Stomach smooth muscle (tissue), 2 donors: ENCODE measurements at regions not wholly inside any gene's neighbourhood (a gene's known extent, or its start where the extent isn't known, plus 50 kb on each side); places are given as distances from the start of the nearest gene placed in this dataset.

Experiments
- H3K27ac ChIP-seq: one replicate; pipeline ENCODE4 v1.7.0; 2013; ENCODE audit warnings: mild to moderate bottlenecking, low read length, inconsistent platforms
- H3K27me3 ChIP-seq, 2 donors: one replicate each; pipeline ENCODE4 v1.7.0; 2013; ENCODE audit warnings: low read length in 2 of 2; ENCODE audit not compliant: insufficient read depth in 2 of 2, control insufficient read depth in 1 of 2
- H3K36me3 ChIP-seq, 2 donors: one replicate each; pipeline ENCODE4 v1.7.0; 2013; ENCODE audit warnings: low read length in 2 of 2; ENCODE audit not compliant: control insufficient read depth in 2 of 2, insufficient read depth in 2 of 2
- H3K4me1 ChIP-seq: one replicate; pipeline ENCODE4 v1.7.0; 2013; ENCODE audit warnings: low read length; ENCODE audit not compliant: control insufficient read depth, insufficient read depth
- H3K4me3 ChIP-seq, 2 donors: one replicate each; pipeline ENCODE4 v1.7.0; 2013; ENCODE audit warnings: low read length in 2 of 2
- H3K9ac ChIP-seq, 2 donors: one replicate each; pipeline ENCODE4 v1.7.0; 2013; ENCODE audit warnings: low read length in 2 of 2, mild to moderate bottlenecking in 1 of 2
- H3K9me3 ChIP-seq, 2 donors: one replicate each; pipeline ENCODE4 v1.7.0; 2013; ENCODE audit warnings: low read length in 2 of 2; ENCODE audit not compliant: control insufficient read depth in 2 of 2
- donor health status: healthy.
- donor health status: Pancreatic carcinoma.

DNA sequence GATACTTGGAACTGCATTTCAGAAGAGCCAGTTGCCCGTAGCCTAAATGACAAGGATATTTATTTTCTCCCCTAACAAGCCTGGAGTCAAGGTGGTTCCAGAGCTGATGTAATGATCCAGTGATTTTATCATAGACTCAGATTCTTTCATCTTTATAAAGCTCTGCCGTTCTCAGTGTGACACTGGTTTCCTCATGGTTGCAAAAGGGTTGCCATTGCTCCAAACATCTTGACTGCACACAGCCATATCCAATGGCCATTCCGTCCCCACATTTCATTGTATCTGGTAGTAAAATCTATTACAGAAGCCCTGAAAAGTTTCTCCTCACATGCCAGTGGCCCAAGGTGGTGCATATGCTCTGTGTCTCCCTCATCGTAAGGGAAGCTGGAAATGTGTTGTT, 63.1 kb upstream of the SDK2 start:
- peaks cover 4 to 7% of the 10 kb centered on the region in 2 donors for H3K9me3 ChIP-seq
- H3K36me3 ChIP-seq: no peaks in the 10 kb centered on the region
- no peak overlapping the region for H3K9ac ChIP-seq
- H3K27me3 ChIP-seq: peaks cover 5 to 24% of the 10 kb centered on the region in 2 donors
- no peak overlapping the region for H3K4me3 ChIP-seq
- no peaks in the 10 kb centered on the region for H3K4me1 ChIP-seq
- no peak overlapping the region for H3K27ac ChIP-seq

DNA sequence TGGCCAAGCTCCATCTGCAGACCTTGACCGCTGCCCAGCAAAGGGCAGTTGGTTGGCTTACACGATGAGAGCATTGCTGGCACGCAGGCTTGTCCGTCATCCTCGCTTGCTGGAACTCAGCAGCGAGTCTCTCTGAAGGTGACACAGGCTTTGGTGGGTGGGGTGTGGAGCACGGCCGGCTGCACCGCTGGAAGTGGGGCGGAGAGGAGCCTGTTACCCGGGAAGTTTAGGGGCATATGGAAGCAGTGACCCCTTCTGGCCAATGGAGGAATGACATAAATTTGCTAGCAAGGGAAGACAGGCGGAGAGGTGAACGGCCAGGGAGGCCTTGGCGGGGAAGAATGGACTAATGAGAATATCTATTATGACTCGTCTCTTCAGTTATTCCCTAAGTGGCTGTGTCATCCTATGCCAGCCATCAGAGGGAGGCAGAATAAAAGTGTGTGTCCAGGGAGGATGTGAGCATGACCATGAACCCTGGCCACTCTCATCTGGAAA, 65.9 kb upstream of the SDK2 start:
- peaks cover 5 to 23% of the 10 kb centered on the region in 2 donors for H3K27me3 ChIP-seq
- no peaks in the 10 kb centered on the region for H3K36me3 ChIP-seq

DNA sequence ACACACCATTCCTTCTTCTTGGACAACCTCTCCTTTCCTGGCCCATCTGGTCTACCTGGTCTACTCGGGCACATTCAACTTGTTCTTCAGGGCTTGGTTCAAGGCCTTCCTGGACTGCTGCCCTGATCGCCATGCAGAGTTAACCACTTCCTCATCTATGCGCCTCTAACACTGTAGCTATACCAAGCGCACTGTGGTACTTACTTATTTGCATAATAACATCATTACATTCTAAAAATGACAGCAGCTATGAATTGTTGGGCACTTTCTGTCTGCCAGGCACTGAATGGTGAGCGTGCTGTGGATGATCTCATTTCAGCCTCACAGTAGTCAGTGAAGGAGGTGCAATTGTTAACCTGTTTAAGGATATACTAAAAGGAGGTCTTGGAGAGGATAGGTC, 66.9 kb upstream of the SDK2 start:
- peaks cover 5 to 22% of the 10 kb centered on the region in 2 donors for H3K27me3 ChIP-seq
- no peak overlapping the region for H3K4me3 ChIP-seq
- H3K27ac ChIP-seq: no peak overlapping the region
- peaks cover 4 to 7% of the 10 kb centered on the region in 2 donors for H3K9me3 ChIP-seq
- no peaks in the 10 kb centered on the region for H3K4me1 ChIP-seq
- no peaks in the 10 kb centered on the region for H3K36me3 ChIP-seq
- H3K9ac ChIP-seq: no peak overlapping the region

More for the DNA sequence above, 65.9 kb upstream of the SDK2 start:
- peaks cover 4 to 7% of the 10 kb centered on the region in 2 donors for H3K9me3 ChIP-seq
- no peaks in the 10 kb centered on the region for H3K4me1 ChIP-seq
- H3K4me3 ChIP-seq: no peak overlapping the region
- H3K9ac ChIP-seq: no peak overlapping the region
- no peak overlapping the region for H3K27ac ChIP-seq

DNA sequence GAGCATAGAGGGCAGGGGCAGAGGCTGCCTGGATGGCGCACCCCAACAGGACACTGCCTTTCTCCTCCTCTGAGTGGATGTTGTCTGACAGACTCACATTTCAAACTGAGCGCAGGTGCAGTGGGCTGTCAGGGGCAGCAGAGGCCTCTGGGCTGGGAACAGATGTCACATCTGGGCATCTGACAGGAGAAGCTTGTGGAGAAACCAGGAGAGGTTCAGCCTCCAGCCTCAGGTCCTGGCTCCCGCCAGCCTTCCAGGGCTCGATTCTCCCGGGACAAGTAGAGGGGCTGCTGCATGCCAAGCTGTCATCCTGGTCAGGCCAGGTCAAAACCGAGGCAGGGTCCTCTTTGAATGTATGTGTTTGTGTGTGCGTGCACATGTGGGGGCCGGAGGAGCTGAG, 67.7 kb upstream of the SDK2 start:
- H3K4me1 ChIP-seq: no peaks in the 10 kb centered on the region
- peaks cover 5 to 22% of the 10 kb centered on the region in 2 donors for H3K27me3 ChIP-seq
- no peaks in the 10 kb centered on the region for H3K36me3 ChIP-seq
- no peak overlapping the region for H3K4me3 ChIP-seq
- H3K9ac ChIP-seq: no peak overlapping the region
- H3K9me3 ChIP-seq: peaks cover 4 to 7% of the 10 kb centered on the region in 2 donors
- no peak overlapping the region for H3K27ac ChIP-seq

- Histone ChIP-seq H3K36me3 (no peaks in the 10 kb centered on the region), H3K9me3 (no peaks in the 10 kb centered on the region), H3K9ac (no peak overlapping the region), H3K4me1 (no peaks in the 10 kb centered on the region), H3K4me3 (no peak overlapping the region), H3K27ac (no peak overlapping the region), H3K27me3 (peaks cover 5 to 22% of the 10 kb centered on the region in 2 donors)
Observed at GRCh38 chr17:73713136-73713535, 68.9 kb upstream of the SDK2 start.

DNA sequence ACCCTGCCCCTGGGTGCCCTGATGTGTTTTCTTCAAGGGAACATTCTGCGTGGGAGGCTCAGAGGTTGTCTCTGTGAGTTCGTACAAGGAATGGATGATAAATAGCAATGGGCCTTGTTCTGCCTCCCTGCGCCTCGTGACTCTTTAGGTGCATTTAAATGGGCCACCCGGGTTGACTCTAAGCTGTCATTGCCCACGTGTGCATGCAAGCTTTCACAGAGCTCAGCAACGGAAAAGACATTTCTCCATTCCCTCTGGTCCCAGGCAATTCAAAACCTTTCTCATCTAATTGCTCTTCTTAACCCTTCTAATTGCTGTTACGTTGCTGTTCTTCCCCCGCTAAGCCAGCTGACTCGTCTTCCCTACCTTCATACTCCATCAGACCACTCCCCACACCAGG, 71.5 kb upstream of the SDK2 start:
- Histone ChIP-seq H3K36me3 (no peaks in the 10 kb centered on the region), H3K9me3 (no peaks in the 10 kb centered on the region), H3K4me3 (no peak overlapping the region), H3K9ac (no peak overlapping the region), H3K4me1 (peaks cover 16% of the 10 kb centered on the region), H3K27ac (no peak overlapping the region), H3K27me3 (peaks cover 3 to 5% of the 10 kb centered on the region in 2 donors)

DNA sequence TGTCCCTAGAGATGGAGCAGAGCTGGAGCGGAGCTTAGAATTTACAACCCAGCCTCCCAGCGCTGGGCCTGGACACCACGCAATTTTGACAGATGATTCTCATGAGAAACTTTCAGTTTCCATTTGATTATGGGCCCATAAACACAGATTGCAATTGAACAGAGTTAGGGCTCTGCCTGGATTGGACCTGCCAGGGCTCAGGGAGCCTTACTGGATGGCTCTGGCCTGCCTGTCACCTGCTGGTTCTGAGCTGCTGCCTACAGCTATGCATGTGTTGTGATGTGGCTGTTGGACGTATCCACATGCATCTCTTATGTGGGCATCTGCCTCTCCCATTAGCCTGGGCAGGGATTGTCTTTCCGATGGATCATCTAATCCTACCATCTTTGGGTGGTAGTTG, 73.4 kb upstream of the SDK2 start:
- Histone ChIP-seq H3K4me1 (peaks cover 16% of the 10 kb centered on the region), H3K9me3 (no peaks in the 10 kb centered on the region), H3K27me3 (peaks cover 0 to 4% of the 10 kb centered on the region in 2 donors), H3K9ac (no peak overlapping the region), H3K27ac (no peak overlapping the region), H3K36me3 (no peaks in the 10 kb centered on the region), H3K4me3 (no peak overlapping the region)

DNA sequence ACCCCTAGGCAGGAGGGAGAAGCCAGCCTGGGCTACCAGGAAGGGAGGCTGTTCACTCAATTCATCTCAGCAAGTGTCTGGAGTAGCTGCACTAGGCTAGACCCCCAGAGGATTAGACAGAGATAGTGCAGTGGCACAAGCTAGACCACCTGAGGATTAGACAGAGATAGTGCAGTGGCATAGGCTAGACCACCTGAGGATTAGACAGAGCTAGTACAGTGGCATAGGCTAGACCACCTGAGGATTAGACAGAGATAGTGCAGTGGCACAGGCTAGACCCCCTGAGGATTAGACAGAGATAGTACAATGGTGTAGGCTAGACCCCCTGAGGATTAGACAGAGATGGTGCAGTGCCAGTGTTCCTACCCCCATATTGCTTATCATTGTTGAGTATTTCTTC, 74.1 kb upstream of the SDK2 start:
- Histone ChIP-seq H3K36me3 (no peaks in the 10 kb centered on the region), H3K27ac (no peak overlapping the region), H3K9ac (no peak overlapping the region), H3K9me3 (no peaks in the 10 kb centered on the region), H3K4me1 (peaks cover 16% of the 10 kb centered on the region), H3K27me3 (peaks cover 0 to 4% of the 10 kb centered on the region in 2 donors), H3K4me3 (no peak overlapping the region)

DNA sequence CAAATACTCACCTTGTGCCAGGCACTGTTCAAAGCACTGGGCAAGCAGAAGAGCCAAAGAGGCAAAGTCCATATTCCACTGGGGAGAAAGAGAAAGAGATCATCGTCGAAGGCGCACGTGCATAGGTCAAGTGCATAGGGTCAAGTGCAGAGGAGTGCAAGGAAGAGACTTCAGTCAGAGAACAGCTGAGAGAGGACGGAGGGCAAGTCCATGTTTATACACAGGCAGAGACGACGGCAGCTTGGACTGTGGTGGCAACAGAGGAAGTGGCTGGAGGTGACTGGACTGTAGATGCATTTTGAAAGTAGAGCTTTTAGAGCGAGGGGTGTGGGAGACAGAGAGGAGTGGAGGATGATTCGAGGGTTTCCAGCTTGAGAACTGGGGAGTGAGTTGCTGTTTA, 74.7 kb upstream of the SDK2 start:
- Histone ChIP-seq H3K36me3 (no peaks in the 10 kb centered on the region), H3K4me3 (peak overlapping the region in 1 of 2 donors; percentile 35), H3K27ac (peak overlapping the region; percentile 69), H3K27me3 (peaks cover 0 to under 1% of the 10 kb centered on the region in 2 donors), H3K9me3 (no peaks in the 10 kb centered on the region), H3K9ac (no peak overlapping the region), H3K4me1 (peaks cover 16% of the 10 kb centered on the region)

GRCh38 chr17:73719588-73720071, 75.4 kb upstream of the SDK2 start:
- Histone ChIP-seq H3K4me1 (peaks cover 16% of the 10 kb centered on the region), H3K27ac (peak overlapping the region; percentile 69), H3K9ac (no peak overlapping the region), H3K36me3 (no peaks in the 10 kb centered on the region), H3K27me3 (no peaks in the 10 kb centered on the region), H3K4me3 (peak overlapping the region in 1 of 2 donors; percentile 35), H3K9me3 (no peaks in the 10 kb centered on the region)

DNA sequence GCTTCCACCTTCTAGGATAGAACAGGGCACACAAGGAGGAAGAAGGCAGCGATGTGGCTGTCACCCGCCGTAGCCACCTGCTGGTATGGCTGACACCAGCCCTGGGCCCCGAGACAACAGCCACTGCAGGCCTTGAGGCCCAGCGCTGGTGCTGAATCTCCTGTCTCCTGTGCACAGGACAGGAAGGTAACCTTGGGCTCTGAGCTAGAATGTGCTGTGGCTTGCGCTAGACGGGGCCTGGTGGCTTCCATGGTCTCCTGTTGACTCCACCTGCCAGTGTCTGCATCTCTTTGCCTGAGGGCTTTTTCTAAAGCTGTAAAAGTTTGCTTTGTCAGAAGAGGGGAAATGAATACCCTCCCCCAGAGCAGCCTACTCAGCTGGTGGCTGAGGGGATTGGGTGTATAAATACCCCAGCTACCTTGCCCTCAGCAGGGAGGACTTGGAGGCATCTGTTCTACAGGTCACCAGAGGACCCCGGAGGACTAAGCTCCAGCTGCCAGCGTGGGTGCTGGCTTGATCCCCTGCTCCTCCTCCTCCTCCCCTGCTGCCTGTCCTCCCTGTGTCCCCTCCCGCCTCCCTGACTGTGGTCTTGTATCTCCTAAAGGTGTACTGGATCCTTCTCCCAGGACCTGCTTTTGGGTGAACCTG, 76.1 kb upstream of the SDK2 start:
- no peak overlapping the region for H3K9ac ChIP-seq
- H3K9me3 ChIP-seq: no peaks in the 10 kb centered on the region
- no peak overlapping the region for H3K4me3 ChIP-seq
- no peaks in the 10 kb centered on the region for H3K36me3 ChIP-seq
- H3K27ac ChIP-seq: peak overlapping the region; percentile 69
- no peaks in the 10 kb centered on the region for H3K27me3 ChIP-seq
- H3K4me1 ChIP-seq: peaks cover 16% of the 10 kb centered on the region
